Bronchial epithelial cell (primary cell): ENCODE measurements at regions not wholly inside any gene's neighbourhood (a gene's known extent, or its start where the extent isn't known, plus 50 kb on each side); places are given as distances from the start of the nearest gene placed in this dataset.
"Not testable (repeated sequence)": the region's sequence is repeated elsewhere in the genome, so short reads cannot be mapped to it uniquely, and the experiment has no call there.

ENCODE experiments used
- DNase-seq: peaks from one replicate; pipeline ENCODE4 v3.0.0-alpha.2; 2010; ENCODE audit warnings: low read depth
- FAIRE-seq: peaks from 2 replicates; lab custom pipeline; 2011; peaks lifted over from hg19 to GRCh38; lab: Jason Lieb, UNC
- H3K27me3 ChIP-seq: 2 replicates; pipeline ENCODE4 v1.5.1; 2011; ENCODE audit warnings: low read length; ENCODE audit not compliant: control insufficient read depth, insufficient read depth
- H3K36me3 ChIP-seq: 2 replicates; pipeline ENCODE4 v1.5.1; 2011; ENCODE audit warnings: low read length; ENCODE audit not compliant: control insufficient read depth, insufficient read depth
- H3K4me3 ChIP-seq: 2 replicates; pipeline ENCODE4 v1.5.1; 2011; ENCODE audit warnings: mild to moderate bottlenecking, low read depth, low read length, control low read depth
- TF ChIP-seq, protein P1 (sequence below): IDR thresholded peaks from 2 replicates; pipeline ENCODE4 v1.5.1; 2011; ENCODE audit warnings: mild to moderate bottlenecking, moderate library complexity, low read length, control low read depth, inconsistent platforms; ENCODE audit not compliant: insufficient read depth, severe bottlenecking

GRCh38 chr6:84967965-84968364 lies 203.6 kb upstream of the TBX18 start:
- H3K4me3 ChIP-seq: no peak overlapping the region
- FAIRE-seq (no peak), DNase-seq (no peak)
- H3K27me3 ChIP-seq: no peaks in the 10 kb centered on the region
- no peaks in the 10 kb centered on the region for H3K36me3 ChIP-seq
- TF ChIP-seq, protein P1, sequence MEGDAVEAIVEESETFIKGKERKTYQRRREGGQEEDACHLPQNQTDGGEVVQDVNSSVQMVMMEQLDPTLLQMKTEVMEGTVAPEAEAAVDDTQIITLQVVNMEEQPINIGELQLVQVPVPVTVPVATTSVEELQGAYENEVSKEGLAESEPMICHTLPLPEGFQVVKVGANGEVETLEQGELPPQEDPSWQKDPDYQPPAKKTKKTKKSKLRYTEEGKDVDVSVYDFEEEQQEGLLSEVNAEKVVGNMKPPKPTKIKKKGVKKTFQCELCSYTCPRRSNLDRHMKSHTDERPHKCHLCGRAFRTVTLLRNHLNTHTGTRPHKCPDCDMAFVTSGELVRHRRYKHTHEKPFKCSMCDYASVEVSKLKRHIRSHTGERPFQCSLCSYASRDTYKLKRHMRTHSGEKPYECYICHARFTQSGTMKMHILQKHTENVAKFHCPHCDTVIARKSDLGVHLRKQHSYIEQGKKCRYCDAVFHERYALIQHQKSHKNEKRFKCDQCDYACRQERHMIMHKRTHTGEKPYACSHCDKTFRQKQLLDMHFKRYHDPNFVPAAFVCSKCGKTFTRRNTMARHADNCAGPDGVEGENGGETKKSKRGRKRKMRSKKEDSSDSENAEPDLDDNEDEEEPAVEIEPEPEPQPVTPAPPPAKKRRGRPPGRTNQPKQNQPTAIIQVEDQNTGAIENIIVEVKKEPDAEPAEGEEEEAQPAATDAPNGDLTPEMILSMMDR: no peak

DNA sequence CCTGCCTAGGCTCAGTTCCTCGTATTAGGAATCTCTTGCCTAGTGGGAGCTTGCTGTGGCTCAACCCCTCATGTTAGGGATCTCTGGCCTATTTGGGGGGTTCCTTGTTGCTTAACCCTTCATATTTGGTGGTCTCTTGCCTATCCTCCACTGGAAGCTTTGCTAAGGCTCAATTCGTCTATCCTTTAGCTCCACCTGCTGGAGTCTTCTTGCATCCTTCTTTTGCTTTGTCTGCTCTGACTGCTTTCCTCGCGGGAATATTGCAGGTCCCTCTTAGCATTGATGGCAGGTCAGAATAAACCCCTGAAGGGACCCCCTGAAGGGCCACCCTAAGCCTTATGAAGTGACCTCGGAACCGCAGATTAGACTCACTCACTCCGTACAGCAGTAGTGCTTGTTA lies 203.0 kb upstream of the TBX18 start:
- Histone ChIP-seq H3K4me3 (no peak overlapping the region), H3K36me3 (no peaks in the 10 kb centered on the region), H3K27me3 (no peaks in the 10 kb centered on the region)
- TF ChIP-seq, protein P1: peak; percentile 68
- no peak for FAIRE-seq
- DNase-seq: peak; percentile 44

DNA sequence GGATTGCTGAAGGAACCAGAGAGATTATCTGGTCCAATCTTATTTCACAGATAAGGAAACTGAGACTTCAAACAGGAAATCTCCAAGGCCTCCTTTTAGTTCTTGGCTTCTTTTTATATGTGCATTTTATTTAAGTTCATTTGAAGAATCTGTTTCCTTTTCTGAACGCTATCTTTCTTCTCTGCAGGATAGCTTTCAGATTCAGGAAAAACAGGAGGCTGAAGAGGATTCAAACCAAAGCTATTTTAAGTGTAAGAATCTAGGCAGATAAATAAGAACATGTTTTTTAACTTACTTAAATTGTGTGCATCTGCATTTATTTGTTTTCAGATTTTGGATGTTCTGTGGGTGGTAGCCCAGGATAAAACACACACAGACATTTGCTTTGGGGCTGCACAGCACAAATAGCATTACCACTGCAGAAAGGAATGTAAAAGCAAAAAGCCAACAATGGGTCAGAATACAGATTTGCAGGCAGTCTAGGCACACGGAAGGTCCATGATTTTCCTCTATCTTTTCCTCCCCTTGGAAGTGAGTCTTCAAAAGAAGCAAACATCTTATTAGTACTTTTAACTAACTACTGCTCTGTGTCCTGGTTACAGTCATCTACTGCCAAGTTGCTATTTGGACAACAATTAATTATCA lies 188.8 kb upstream of the TBX18 start:
- TF ChIP-seq, protein P1: no peak
- Histone ChIP-seq H3K4me3 (no peak overlapping the region), H3K36me3 (no peaks in the 10 kb centered on the region), H3K27me3 (no peaks in the 10 kb centered on the region)
- no peak for FAIRE-seq
- no peak for DNase-seq

- not testable (repeated sequence) for H3K27me3 ChIP-seq, DNase-seq, H3K4me3 ChIP-seq, H3K36me3 ChIP-seq, FAIRE-seq
Measured at GRCh38 chr6:84944926-84945325, 180.5 kb upstream of the TBX18 start.

- Histone ChIP-seq H3K4me3 (no peak overlapping the region), H3K36me3 (no peaks in the 10 kb centered on the region), H3K27me3 (no peaks in the 10 kb centered on the region)
- FAIRE-seq: no peak
- TF ChIP-seq, protein P1: no peak
- DNase-seq: no peak
Measured at GRCh38 chr6:84943905-84944304, 179.5 kb upstream of the TBX18 start.

DNA sequence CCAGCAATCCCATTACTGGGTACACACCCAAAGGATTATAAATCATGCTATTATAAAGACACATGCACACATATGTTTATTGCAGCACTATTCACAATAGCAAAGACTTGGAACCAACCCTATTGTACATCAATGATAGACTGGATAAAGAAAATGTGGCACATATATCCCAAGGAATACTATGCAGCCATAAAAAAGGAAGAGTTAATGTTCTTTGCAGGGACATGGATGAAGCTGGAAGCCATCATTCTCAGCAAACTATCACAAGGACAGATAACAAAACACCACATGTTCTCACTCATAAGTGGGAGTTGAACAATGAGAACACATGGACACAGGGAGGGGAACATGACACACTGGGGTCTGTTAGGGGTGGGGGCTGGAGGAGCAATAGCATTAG lies 177.2 kb upstream of the TBX18 start:
- FAIRE-seq, H3K36me3 ChIP-seq, DNase-seq, H3K27me3 ChIP-seq, H3K4me3 ChIP-seq: not testable (repeated sequence)

GRCh38 chr6:84929212-84929611 lies 164.8 kb upstream of the TBX18 start:
- H3K36me3 ChIP-seq: no peaks in the 10 kb centered on the region
- TF ChIP-seq, protein P1: no peak
- no peak for DNase-seq
- no peak for FAIRE-seq
- H3K27me3 ChIP-seq: no peaks in the 10 kb centered on the region
- no peak overlapping the region for H3K4me3 ChIP-seq
